ENCODE measurements at regions not wholly inside any gene's neighbourhood (a gene's known extent, or its start where the extent isn't known, plus 50 kb on each side); places are given as distances from the start of the nearest gene placed in this dataset.

DNA sequence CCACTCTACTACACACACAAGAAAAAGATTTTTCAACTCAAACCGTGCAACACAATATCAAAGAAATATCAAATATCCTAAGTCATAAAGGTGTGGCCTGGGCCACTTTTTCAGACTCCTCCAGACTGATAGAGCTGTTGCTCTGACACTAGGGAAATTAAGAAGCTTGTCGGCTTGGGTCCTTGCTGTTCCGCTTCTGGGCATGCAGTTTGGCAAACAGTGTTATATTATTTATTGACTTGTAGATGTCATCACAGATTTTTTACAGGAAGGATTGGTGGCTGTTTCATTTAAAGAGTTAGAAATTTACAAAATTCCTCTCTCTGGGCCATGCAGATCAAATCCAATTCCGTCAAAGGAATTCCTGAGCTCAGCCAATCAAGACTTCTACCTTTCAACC is 64.5 kb upstream of the EPCAM start:
- TF ChIP-seq EZH2phosphoT487 (IDR thresholded peaks at IDR 0.05; ENCODE audit: insufficient read depth, low read depth) (no peak), EZH2 (IDR thresholded peaks at IDR 0.05; ENCODE audit: insufficient read depth, poor library complexity, severe bottlenecking) (no peak)
